Stomach (tissue), 4 donors: ENCODE measurements at regions not wholly inside any gene's neighbourhood (a gene's known extent, or its start where the extent isn't known, plus 50 kb on each side); places are given as distances from the start of the nearest gene placed in this dataset.

Experiments
- POLR2A ChIP-seq, 4 donors: fragments of 450-650 bp; IDR thresholded peaks; one replicate each; pipeline ENCODE4 v1.6.1; 2016; ENCODE audit warnings: antibody characterized with exemption in 4 of 4, control low read depth in 2 of 4, mild to moderate bottlenecking in 1 of 4, moderate library complexity in 1 of 4
- TF ChIP-seq, protein P1 (sequence below), 7 experiments: fragments of 450-650 bp in 4 of 7; fragments of 200-600 bp in 3 of 7; sonication (generic) in 3 of 7; IDR thresholded peaks; one replicate each; pipeline ENCODE4 v1.5.1; 2016 to 2019; ENCODE audit warnings: antibody characterized with exemption in 7 of 7, control low read depth in 2 of 7, mild to moderate bottlenecking in 1 of 7

DNA sequence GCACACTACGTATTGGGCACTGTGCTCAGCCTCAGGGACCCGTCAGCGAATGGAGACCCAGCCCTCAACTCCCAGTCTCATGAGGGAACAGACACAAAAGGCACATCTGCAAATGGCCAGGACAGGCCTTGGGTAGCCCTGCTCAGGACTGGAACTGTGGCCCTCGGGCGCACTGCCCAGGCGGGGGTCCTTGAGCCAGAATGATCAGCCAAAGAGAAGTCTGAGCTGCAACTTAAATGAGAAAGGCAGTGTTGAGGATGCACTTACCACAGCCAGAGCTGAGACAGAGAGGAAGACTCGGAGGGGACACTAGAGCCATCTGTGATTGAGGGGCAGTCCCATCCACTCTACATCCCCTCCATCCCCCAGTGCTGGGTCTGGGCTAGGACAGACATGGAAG lies 117.3 kb downstream of the C16orf95 start:
- TF ChIP-seq POLR2A (IDR thresholded peaks at IDR 0.05) = no peak
- TF ChIP-seq, protein P1, sequence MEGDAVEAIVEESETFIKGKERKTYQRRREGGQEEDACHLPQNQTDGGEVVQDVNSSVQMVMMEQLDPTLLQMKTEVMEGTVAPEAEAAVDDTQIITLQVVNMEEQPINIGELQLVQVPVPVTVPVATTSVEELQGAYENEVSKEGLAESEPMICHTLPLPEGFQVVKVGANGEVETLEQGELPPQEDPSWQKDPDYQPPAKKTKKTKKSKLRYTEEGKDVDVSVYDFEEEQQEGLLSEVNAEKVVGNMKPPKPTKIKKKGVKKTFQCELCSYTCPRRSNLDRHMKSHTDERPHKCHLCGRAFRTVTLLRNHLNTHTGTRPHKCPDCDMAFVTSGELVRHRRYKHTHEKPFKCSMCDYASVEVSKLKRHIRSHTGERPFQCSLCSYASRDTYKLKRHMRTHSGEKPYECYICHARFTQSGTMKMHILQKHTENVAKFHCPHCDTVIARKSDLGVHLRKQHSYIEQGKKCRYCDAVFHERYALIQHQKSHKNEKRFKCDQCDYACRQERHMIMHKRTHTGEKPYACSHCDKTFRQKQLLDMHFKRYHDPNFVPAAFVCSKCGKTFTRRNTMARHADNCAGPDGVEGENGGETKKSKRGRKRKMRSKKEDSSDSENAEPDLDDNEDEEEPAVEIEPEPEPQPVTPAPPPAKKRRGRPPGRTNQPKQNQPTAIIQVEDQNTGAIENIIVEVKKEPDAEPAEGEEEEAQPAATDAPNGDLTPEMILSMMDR (IDR thresholded peaks at IDR 0.05) = no peak
